HG03045 (cell line): ENCODE measurements at regions not wholly inside any gene's neighbourhood (a gene's known extent, or its start where the extent isn't known, plus 50 kb on each side); places are given as distances from the start of the nearest gene placed in this dataset.
A peak's percentile ranks its signal among the peaks of the same experiment; 100 is the strongest.

ENCODE experiments used
- ATAC-seq: cut with Tn5 transposase; IDR thresholded peaks from one replicate; pipeline ENCODE4 v1.9.1; 2021; ENCODE audit warnings: mild to moderate bottlenecking, moderate library complexity; ENCODE audit not compliant: unreplicated experiment

- ATAC-seq, result no peak
Observed at GRCh38 chr5:5665225-5666075, 243.0 kb downstream of the ICE1 start.

- no peak for ATAC-seq
Observed at GRCh38 chr5:5658889-5659465, 236.5 kb downstream of the ICE1 start.

- peak; percentile 59 for ATAC-seq
Observed at GRCh38 chr5:5658226-5658625, 235.7 kb downstream of the ICE1 start.

- no peak for ATAC-seq
Observed at GRCh38 chr5:5652181-5652580, 229.7 kb downstream of the ICE1 start.

- no peak for ATAC-seq
Observed at GRCh38 chr5:5650949-5651348, 228.5 kb downstream of the ICE1 start.

- ATAC-seq, result no peak
Observed at GRCh38 chr5:5650242-5650641, 227.8 kb downstream of the ICE1 start.

GRCh38 chr5:5649641-5650040 lies 227.2 kb downstream of the ICE1 start:
- ATAC-seq, result no peak

- ATAC-seq, result no peak
Observed at GRCh38 chr5:5648694-5649093, 226.2 kb downstream of the ICE1 start.

- no peak for ATAC-seq
Observed at GRCh38 chr5:5645891-5646290, 223.4 kb downstream of the ICE1 start.

- no peak for ATAC-seq
Observed at GRCh38 chr5:5645198-5645597, 222.7 kb downstream of the ICE1 start.

GRCh38 chr5:5644249-5644648 lies 221.8 kb downstream of the ICE1 start:
- no peak for ATAC-seq

GRCh38 chr5:5643481-5643880 lies 221.0 kb downstream of the ICE1 start:
- ATAC-seq, result no peak

GRCh38 chr5:5638211-5638610 lies 215.7 kb downstream of the ICE1 start:
- no peak for ATAC-seq

- no peak for ATAC-seq
Observed at GRCh38 chr5:5637173-5637572, 214.7 kb downstream of the ICE1 start.

- no peak for ATAC-seq
Observed at GRCh38 chr5:5634817-5635216, 212.3 kb downstream of the ICE1 start.

GRCh38 chr5:5633579-5633978 lies 211.1 kb downstream of the ICE1 start:
- no peak for ATAC-seq

GRCh38 chr5:5632678-5633077 lies 210.2 kb downstream of the ICE1 start:
- no peak for ATAC-seq

- ATAC-seq, result no peak
Observed at GRCh38 chr5:5629607-5629978, 207.1 kb downstream of the ICE1 start.

- no peak for ATAC-seq
Observed at GRCh38 chr5:5628866-5629606, 206.6 kb downstream of the ICE1 start.

- no peak for ATAC-seq
Observed at GRCh38 chr5:5626412-5626811, 203.9 kb downstream of the ICE1 start.

GRCh38 chr5:5625491-5625890 lies 203.0 kb downstream of the ICE1 start:
- ATAC-seq, result no peak

GRCh38 chr5:5623397-5623796 lies 200.9 kb downstream of the ICE1 start:
- no peak for ATAC-seq
